ENCODE measurements at regions not wholly inside any gene's neighbourhood (a gene's known extent, or its start where the extent isn't known, plus 50 kb on each side); places are given as distances from the start of the nearest gene placed in this dataset.

DNA sequence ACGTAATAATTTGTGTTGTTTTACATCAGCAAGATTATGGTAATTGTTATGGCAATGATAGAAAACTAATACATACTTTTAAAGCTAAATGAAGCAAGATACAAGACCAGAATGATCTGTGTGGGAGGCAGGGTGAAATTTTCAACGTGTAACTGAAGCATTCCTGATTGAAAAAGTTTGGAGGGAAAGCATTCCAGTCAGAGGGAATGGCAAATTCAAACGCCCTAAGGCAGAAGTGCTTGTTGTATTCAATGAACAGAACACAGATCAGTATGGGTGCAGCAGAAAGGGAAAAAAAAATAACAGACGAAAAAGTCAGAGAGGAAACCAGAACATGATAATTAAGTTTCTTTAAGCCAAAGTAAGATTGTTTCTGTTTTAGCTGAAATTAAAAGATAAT is 928.5 kb upstream of the SLITRK1 start:
- no peak for TF ChIP-seq EZH2 (IDR thresholded peaks at IDR 0.05; ENCODE audit: borderline replicate concordance, low read length)
- TF ChIP-seq, protein P1, sequence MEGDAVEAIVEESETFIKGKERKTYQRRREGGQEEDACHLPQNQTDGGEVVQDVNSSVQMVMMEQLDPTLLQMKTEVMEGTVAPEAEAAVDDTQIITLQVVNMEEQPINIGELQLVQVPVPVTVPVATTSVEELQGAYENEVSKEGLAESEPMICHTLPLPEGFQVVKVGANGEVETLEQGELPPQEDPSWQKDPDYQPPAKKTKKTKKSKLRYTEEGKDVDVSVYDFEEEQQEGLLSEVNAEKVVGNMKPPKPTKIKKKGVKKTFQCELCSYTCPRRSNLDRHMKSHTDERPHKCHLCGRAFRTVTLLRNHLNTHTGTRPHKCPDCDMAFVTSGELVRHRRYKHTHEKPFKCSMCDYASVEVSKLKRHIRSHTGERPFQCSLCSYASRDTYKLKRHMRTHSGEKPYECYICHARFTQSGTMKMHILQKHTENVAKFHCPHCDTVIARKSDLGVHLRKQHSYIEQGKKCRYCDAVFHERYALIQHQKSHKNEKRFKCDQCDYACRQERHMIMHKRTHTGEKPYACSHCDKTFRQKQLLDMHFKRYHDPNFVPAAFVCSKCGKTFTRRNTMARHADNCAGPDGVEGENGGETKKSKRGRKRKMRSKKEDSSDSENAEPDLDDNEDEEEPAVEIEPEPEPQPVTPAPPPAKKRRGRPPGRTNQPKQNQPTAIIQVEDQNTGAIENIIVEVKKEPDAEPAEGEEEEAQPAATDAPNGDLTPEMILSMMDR (IDR thresholded peaks at IDR 0.05; ENCODE audit: low read length) = no peak
